ENCODE measurements at regions not wholly inside any gene's neighbourhood (a gene's known extent, or its start where the extent isn't known, plus 50 kb on each side); places are given as distances from the start of the nearest gene placed in this dataset.

GRCh38 chrX:150007356-150007755 lies 69.1 kb upstream of the EOLA2 start:
- Histone ChIP-seq H3K4me1 (ENCODE audit: insufficient read depth) (no peaks in the 10 kb centered on the region), H3K27me3 (no peaks in the 10 kb centered on the region), H3K36me3 (replicated peaks; ENCODE audit: insufficient read depth, low read depth) (no peaks in the 10 kb centered on the region), H3K79me2 (no peaks in the 10 kb centered on the region), H3K4me3 (no peak overlapping the region), H3K9me3 (ENCODE audit: low read depth) (no peaks in the 10 kb centered on the region), H4K20me1 (ENCODE audit: insufficient read depth, poor library complexity, severe bottlenecking) (no peaks in the 10 kb centered on the region), H3K9me2 (replicated peaks; ENCODE audit: insufficient read depth) (no peaks in the 10 kb centered on the region), H3K27ac (no peak overlapping the region), H3K4me2 (no peak overlapping the region), H2AFZ (no peak overlapping the region)
- no peak for DNase-seq (ENCODE audit: low spot score)
- WGBS (ENCODE audit: low lambda C conversion rate, missing lambda C conversion rate) = 73% methylated on average over 2 of the region's 2 CpGs
- no peak for TF ChIP-seq EZH2 (IDR thresholded peaks at IDR 0.05; ENCODE audit: borderline replicate concordance)
- TF ChIP-seq EZH2phosphoT487 (IDR thresholded peaks at IDR 0.05; ENCODE audit: low read depth, severe bottlenecking, unreplicated experiment) = no peak
- no peak for TF ChIP-seq CTCF (IDR thresholded peaks at IDR 0.05; ENCODE audit: poor library complexity)

- Histone ChIP-seq H3K79me2 (no peaks in the 10 kb centered on the region), H3K9me2 (replicated peaks; ENCODE audit: insufficient read depth) (no peaks in the 10 kb centered on the region), H4K20me1 (ENCODE audit: insufficient read depth, poor library complexity, severe bottlenecking) (no peaks in the 10 kb centered on the region), H2AFZ (no peak overlapping the region), H3K4me2 (no peak overlapping the region), H3K4me1 (ENCODE audit: insufficient read depth) (no peaks in the 10 kb centered on the region), H3K9me3 (ENCODE audit: low read depth) (no peaks in the 10 kb centered on the region), H3K4me3 (no peak overlapping the region), H3K27ac (no peak overlapping the region), H3K27me3 (no peaks in the 10 kb centered on the region), H3K36me3 (replicated peaks; ENCODE audit: insufficient read depth, low read depth) (no peaks in the 10 kb centered on the region)
- 66% methylated on average over 3 of the region's 3 CpGs for whole genome bisulfite sequencing (ENCODE audit: low lambda C conversion rate, missing lambda C conversion rate)
- TF ChIP-seq EZH2phosphoT487 (IDR thresholded peaks at IDR 0.05; ENCODE audit: low read depth, severe bottlenecking, unreplicated experiment) (no peak), CTCF (IDR thresholded peaks at IDR 0.05; ENCODE audit: poor library complexity) (no peak), EZH2 (IDR thresholded peaks at IDR 0.05; ENCODE audit: borderline replicate concordance) (no peak)
- DNase-seq (ENCODE audit: low spot score) = no peak
These were observed 74.5 kb upstream of the EOLA2 start for GRCh38 chrX:150012647-150013381.

GRCh38 chrX:150014525-150014924 lies 76.2 kb upstream of the EOLA2 start:
- no peaks in the 10 kb centered on the region for H3K9me3 ChIP-seq (ENCODE audit: low read depth)
- no peaks in the 10 kb centered on the region for H3K9me2 ChIP-seq (replicated peaks; ENCODE audit: insufficient read depth)
- TF ChIP-seq EZH2 (IDR thresholded peaks at IDR 0.05; ENCODE audit: borderline replicate concordance) (no peak), CTCF (IDR thresholded peaks at IDR 0.05; ENCODE audit: poor library complexity) (no peak), EZH2phosphoT487 (IDR thresholded peaks at IDR 0.05; ENCODE audit: low read depth, severe bottlenecking, unreplicated experiment) (no peak)
- no peaks in the 10 kb centered on the region for H3K36me3 ChIP-seq (replicated peaks; ENCODE audit: insufficient read depth, low read depth)
- no peaks in the 10 kb centered on the region for H4K20me1 ChIP-seq (ENCODE audit: insufficient read depth, poor library complexity, severe bottlenecking)
- H3K4me2 ChIP-seq = no peak overlapping the region
- no peaks in the 10 kb centered on the region for H3K27me3 ChIP-seq
- no peaks in the 10 kb centered on the region for H3K4me1 ChIP-seq (ENCODE audit: insufficient read depth)
- WGBS (ENCODE audit: low lambda C conversion rate, missing lambda C conversion rate) = 58% methylated on average over 1 of the region's 1 CpG
- H3K79me2 ChIP-seq = no peaks in the 10 kb centered on the region
- H3K27ac ChIP-seq = no peak overlapping the region
- no peak overlapping the region for H3K4me3 ChIP-seq
- no peak overlapping the region for H2AFZ ChIP-seq
- no peak for DNase-seq (ENCODE audit: low spot score)
